GM21390 (cell line): ENCODE measurements at regions not wholly inside any gene's neighbourhood (a gene's known extent, or its start where the extent isn't known, plus 50 kb on each side); places are given as distances from the start of the nearest gene placed in this dataset.

Experiments
- ATAC-seq: cut with Tn5 transposase; IDR thresholded peaks from one replicate; pipeline ENCODE4 v1.9.1; 2021; ENCODE audit not compliant: unreplicated experiment

DNA sequence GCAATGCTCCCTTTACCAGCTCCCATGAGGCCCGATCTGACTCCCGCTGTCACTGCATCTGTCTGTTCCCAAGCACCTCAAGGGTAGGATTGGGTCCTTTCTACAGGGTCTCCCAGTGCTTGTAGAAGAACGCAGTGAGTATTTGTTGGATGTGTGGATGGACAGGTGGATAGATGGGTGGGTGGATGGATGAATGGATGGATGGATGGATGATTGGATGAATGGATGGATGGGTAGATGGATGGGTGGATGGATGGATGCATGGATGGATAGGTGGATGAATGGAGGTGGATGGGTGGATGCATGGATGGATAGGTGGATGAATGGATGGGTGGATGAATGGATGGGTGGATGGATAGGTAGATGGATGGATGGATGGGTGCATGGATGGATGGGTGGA is 91.6 kb downstream of the HS1BP3 start:
- ATAC-seq = no peak

DNA sequence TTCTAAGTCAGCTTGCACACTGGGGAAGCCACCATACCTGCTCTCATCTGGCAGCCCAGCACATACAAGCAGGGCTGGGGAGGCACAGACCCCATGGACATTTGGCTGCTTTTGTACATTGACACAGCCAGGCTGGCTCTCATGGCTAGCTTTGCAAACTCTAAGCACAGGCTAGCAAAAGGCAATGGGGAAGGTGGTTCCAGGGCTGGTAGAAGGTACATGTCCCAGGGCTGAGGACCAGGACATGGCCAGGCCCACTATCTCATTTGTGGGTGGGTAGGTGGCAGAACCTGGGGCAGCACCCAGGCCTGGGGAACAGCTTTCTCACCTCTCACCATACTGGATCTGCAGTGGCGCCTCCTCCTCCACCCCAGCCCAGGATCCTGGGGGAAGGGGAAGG is 90.9 kb downstream of the HS1BP3 start:
- ATAC-seq = no peak

- no peak for ATAC-seq
Measured at GRCh38 chr2:20560891-20561636, 89.8 kb downstream of the HS1BP3 start.

DNA sequence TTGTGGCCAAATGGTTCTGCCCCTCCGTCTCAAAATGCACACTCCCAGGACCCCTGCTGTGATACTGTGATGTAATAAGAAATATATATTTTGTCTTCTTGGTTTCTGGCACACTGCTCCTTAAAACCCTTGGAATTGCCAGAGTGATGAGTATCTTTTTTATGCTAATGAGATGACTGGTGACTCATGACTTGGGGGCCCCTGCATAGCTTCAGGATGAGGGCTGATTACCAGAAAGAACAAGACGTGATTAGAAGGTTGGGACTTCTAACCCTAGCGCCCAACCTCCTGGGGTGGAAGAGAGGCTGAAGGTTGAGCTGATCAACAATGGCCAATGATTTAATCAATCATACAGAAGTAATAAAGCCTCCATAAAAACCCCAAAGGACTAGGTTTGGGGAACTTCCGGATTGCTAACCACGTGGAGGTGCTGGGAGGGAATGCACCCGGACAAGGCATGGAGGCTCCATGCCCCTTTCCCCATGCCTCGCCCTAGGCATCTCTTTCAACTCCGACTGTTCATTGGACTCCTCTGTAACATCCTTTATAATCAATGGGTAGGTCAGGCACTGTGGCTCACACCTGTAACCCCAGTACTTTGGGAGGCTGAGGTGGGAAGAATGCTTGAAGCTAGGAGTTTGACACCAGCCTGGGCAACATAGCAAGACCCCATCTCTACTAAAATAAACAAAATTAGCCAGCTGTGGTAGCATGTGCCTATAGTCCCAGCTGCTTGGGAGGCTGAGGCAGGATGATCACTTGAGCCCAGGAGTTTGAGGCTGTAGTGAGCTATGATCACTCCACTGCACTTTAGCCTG is 89.1 kb downstream of the HS1BP3 start:
- no peak for ATAC-seq

GRCh38 chr2:20562540-20563225 is 88.2 kb downstream of the HS1BP3 start:
- no peak for ATAC-seq

DNA sequence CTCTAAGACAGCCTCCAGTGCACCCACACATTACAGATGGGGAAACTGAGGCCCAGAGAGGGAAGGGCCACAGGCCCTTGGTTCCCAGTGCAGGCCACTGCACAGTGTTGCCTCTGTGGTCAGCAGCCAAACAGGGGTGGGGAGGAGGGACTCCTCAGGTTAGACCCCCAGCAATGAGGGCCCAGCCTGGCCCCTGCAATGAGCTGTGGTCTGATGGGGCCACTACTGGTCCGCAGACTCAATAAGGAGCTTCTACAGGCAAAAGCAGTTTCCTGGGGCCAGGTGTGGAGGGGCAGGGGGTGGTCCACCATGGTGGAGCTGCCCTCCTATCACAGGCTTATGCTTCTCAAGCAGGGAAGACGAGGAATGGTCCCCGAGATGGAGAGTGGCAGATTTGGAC is 87.6 kb downstream of the HS1BP3 start:
- ATAC-seq = no peak

GRCh38 chr2:20563833-20564232 is 87.1 kb downstream of the HS1BP3 start:
- ATAC-seq = no peak

GRCh38 chr2:20565101-20565622 is 85.7 kb downstream of the HS1BP3 start:
- no peak for ATAC-seq

- ATAC-seq = no peak
Measured at GRCh38 chr2:20565623-20566236, 85.2 kb downstream of the HS1BP3 start.

GRCh38 chr2:20566331-20566730 is 84.6 kb downstream of the HS1BP3 start:
- no peak for ATAC-seq

- ATAC-seq = no peak
Measured at GRCh38 chr2:20567159-20567925, 83.6 kb downstream of the HS1BP3 start.
